Smooth muscle cell (in vitro differentiated cells): ENCODE measurements at regions not wholly inside any gene's neighbourhood (a gene's known extent, or its start where the extent isn't known, plus 50 kb on each side); places are given as distances from the start of the nearest gene placed in this dataset.

Experiments used
- DNase-seq: peaks from one replicate; lab custom pipeline; 2025; ENCODE audit not compliant: unreplicated experiment; lab: John Stamatoyannopoulos, UW
- H2AFZ ChIP-seq: fragments of 200-600 bp; sonication (generic); 2 replicates; pipeline ENCODE4 v1.6.0; 2016; ENCODE audit warnings: antibody characterized with exemption, low read depth, mild to moderate bottlenecking
- H3F3A ChIP-seq: fragments of 200-600 bp; sonication (generic); 2 replicates; pipeline ENCODE4 v1.6.0; 2017; ENCODE audit warnings: antibody characterized with exemption, low read depth
- H3K27ac ChIP-seq: fragments of 200-600 bp; sonication (generic); 2 replicates; pipeline ENCODE4 v1.5.1; 2016; ENCODE audit warnings: low read depth, mild to moderate bottlenecking
- H3K27me3 ChIP-seq: fragments of 200-600 bp; sonication (generic); 2 replicates; pipeline ENCODE4 v1.6.1; 2016; ENCODE audit warnings: low read depth, mild to moderate bottlenecking
- H3K36me3 ChIP-seq: fragments of 200-600 bp; sonication (generic); 2 replicates; pipeline ENCODE4 v1.5.1; 2016; ENCODE audit warnings: low read depth
- H3K4me1 ChIP-seq: fragments of 200-600 bp; sonication (generic); 2 replicates; pipeline ENCODE4 v1.5.1; 2016; ENCODE audit warnings: low read depth
- H3K4me2 ChIP-seq: fragments of 200-600 bp; sonication (generic); 2 replicates; pipeline ENCODE4 v1.6.0; 2016; ENCODE audit warnings: mild to moderate bottlenecking
- H3K4me3 ChIP-seq: fragments of 200-600 bp; sonication (generic); 2 replicates; pipeline ENCODE4 v1.5.1; 2016; ENCODE audit warnings: mild to moderate bottlenecking
- H3K79me2 ChIP-seq: fragments of 200-600 bp; sonication (generic); 2 replicates; pipeline ENCODE4 v1.6.0; 2016; ENCODE audit warnings: low read depth, mild to moderate bottlenecking
- H3K9ac ChIP-seq: fragments of 200-600 bp; sonication (generic); 2 replicates; pipeline ENCODE4 v1.6.0; 2016; ENCODE audit warnings: low read depth
- H3K9me3 ChIP-seq: fragments of 200-600 bp; sonication (generic); replicated peaks from 2 replicates; pipeline ENCODE4 v1.5.1; 2016; ENCODE audit warnings: low read depth
- H4K20me1 ChIP-seq: fragments of 200-600 bp; sonication (generic); 2 replicates; pipeline ENCODE4 v1.6.0; 2016; ENCODE audit warnings: low read depth
- WGBS: methylation state at CpG from one replicate; pipeline ENCODE4 v1.1.7; 2016; ENCODE audit warnings: low lambda C conversion rate; 5-methylcytosine and 5-hydroxymethylcytosine counted together
- TF ChIP-seq, protein P1 (sequence below): fragments of 200-600 bp; sonication (generic); IDR thresholded peaks from 2 replicates; pipeline ENCODE4 v1.5.1; 2017; ENCODE audit warnings: borderline replicate concordance, mild to moderate bottlenecking, antibody characterized with exemption; ENCODE audit not compliant: insufficient read depth, poor library complexity, severe bottlenecking

DNA sequence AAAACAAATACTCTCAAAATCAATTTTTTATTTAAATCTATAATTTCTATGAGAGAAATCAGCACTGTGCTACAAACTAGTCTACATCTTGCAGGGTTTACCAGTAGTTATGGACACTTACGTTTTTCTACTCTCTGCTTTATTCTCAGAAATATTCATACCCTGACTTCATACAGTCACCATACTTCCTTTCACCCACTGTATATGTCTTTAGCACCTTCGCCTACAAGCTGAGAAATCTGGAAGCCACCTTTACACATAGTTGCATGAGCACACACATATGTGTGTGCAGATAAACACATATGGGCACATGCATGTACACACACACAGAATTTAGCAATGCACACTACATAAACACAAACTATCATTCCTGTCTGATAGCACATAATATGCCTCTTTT lies 177.0 kb downstream of the ST8SIA4 start:
- H3F3A ChIP-seq = no peaks in the 10 kb centered on the region

DNA sequence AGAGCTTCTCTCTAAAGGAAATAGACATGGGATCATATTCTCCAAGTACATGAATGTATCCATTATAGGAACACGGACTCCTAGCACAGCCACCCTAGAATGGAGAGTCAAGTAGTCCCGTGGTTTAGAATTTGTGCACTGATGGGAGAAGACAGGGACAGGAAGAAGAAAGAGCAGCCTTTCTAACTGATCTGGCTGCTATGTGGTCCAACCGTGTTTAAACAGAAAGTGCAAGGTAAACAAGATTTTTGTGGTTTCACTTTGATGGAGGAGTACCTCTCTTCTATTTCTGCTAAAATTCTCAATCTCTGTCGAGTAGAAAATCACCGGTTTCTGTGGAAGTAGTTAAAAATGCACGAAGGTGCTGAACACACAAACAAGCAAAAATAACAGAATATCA lies 171.3 kb downstream of the ST8SIA4 start:
- Histone ChIP-seq H3K9me3 (no peaks in the 10 kb centered on the region), H3K79me2 (no peaks in the 10 kb centered on the region), H3K4me3 (no peak overlapping the region), H3K27me3 (no peaks in the 10 kb centered on the region), H3K9ac (no peak overlapping the region), H3K4me2 (no peak overlapping the region), H3K4me1 (no peaks in the 10 kb centered on the region), H3K36me3 (no peaks in the 10 kb centered on the region), H4K20me1 (no peaks in the 10 kb centered on the region), H2AFZ (peak overlapping the region; percentile 54), H3F3A (no peaks in the 10 kb centered on the region), H3K27ac (no peak overlapping the region)
- no peak for DNase-seq
- WGBS = 83% methylated on average over 6 of the region's 6 CpGs
- TF ChIP-seq, protein P1, sequence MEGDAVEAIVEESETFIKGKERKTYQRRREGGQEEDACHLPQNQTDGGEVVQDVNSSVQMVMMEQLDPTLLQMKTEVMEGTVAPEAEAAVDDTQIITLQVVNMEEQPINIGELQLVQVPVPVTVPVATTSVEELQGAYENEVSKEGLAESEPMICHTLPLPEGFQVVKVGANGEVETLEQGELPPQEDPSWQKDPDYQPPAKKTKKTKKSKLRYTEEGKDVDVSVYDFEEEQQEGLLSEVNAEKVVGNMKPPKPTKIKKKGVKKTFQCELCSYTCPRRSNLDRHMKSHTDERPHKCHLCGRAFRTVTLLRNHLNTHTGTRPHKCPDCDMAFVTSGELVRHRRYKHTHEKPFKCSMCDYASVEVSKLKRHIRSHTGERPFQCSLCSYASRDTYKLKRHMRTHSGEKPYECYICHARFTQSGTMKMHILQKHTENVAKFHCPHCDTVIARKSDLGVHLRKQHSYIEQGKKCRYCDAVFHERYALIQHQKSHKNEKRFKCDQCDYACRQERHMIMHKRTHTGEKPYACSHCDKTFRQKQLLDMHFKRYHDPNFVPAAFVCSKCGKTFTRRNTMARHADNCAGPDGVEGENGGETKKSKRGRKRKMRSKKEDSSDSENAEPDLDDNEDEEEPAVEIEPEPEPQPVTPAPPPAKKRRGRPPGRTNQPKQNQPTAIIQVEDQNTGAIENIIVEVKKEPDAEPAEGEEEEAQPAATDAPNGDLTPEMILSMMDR = no peak

More for the DNA sequence above, 177.0 kb downstream of the ST8SIA4 start:
- no peak overlapping the region for H3K27ac ChIP-seq
- H3K4me3 ChIP-seq = no peak overlapping the region
- TF ChIP-seq, protein P1 = no peak
- DNase-seq = no peak
- H3K9me3 ChIP-seq = no peaks in the 10 kb centered on the region
- 87% methylated on average over 2 of the region's 2 CpGs for WGBS
- H3K9ac ChIP-seq = no peak overlapping the region
- no peaks in the 10 kb centered on the region for H4K20me1 ChIP-seq
- H3K4me2 ChIP-seq = no peak overlapping the region
- H3K79me2 ChIP-seq = no peaks in the 10 kb centered on the region
- peaks cover 18% of the 10 kb centered on the region for H3K4me1 ChIP-seq
- no peaks in the 10 kb centered on the region for H3K36me3 ChIP-seq
- no peaks in the 10 kb centered on the region for H3K27me3 ChIP-seq
- peak overlapping the region; percentile 10 for H2AFZ ChIP-seq

DNA sequence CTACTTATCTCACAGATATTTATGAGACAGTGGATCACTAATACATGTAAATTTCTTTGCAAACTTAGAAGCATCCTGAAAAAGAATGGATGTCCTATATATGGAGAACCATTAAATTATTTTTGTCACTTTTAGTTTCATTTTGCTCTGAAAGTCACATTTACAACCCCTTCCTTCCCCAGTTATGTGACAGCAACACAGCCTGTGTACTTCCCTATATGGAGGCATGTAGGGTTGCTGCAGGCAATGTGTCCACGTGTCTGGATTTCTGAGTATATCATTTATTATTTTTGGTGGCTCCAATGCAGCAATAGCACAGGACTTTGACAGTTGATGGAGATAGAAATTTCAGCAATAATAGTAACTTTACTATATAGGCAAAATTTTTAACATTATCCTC lies 156.4 kb downstream of the ST8SIA4 start:
- Histone ChIP-seq H3K4me1 (no peaks in the 10 kb centered on the region), H3K36me3 (no peaks in the 10 kb centered on the region), H3K9ac (no peak overlapping the region), H3F3A (peaks cover 6% of the 10 kb centered on the region), H3K27me3 (no peaks in the 10 kb centered on the region), H3K79me2 (no peaks in the 10 kb centered on the region), H3K4me2 (no peak overlapping the region), H4K20me1 (no peaks in the 10 kb centered on the region), H3K9me3 (no peaks in the 10 kb centered on the region), H3K27ac (no peak overlapping the region), H2AFZ (peak overlapping the region; percentile 28), H3K4me3 (no peak overlapping the region)
- no peak for DNase-seq
- TF ChIP-seq, protein P1 = no peak
- WGBS = 66% methylated on average over 1 of the region's 1 CpG

DNA sequence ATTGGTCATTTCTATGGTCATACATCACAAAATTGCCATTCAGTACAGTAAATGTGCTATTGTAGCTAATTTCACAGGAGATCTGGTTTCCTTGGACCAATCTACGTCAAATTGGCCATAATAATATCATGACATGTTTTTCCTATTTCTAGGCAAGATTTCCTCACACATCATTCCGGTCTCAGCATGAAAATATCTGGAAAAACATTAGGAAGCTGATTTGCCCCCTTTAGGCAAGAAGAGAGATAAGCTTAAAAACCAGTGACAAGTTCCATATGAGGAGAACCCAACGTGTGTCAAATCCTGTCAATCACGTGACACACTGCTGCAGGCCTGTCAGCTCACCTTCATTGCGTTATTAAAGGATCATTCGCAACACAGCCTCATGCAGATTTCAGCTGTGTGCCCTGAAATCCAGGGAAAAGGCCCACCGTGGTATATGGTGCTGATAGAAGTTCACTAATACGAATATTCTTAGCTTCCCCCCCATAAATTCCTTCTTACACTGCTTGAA lies 153.3 kb downstream of the ST8SIA4 start:
- no peak for DNase-seq
- Histone ChIP-seq H3K4me2 (peak overlapping the region; percentile 28), H4K20me1 (no peaks in the 10 kb centered on the region), H3K79me2 (no peaks in the 10 kb centered on the region), H3K36me3 (no peaks in the 10 kb centered on the region), H3F3A (peaks cover 6% of the 10 kb centered on the region), H3K4me3 (no peak overlapping the region), H2AFZ (no peak overlapping the region), H3K9ac (no peak overlapping the region), H3K27ac (peak overlapping the region; percentile 48), H3K4me1 (no peaks in the 10 kb centered on the region), H3K27me3 (no peaks in the 10 kb centered on the region), H3K9me3 (no peaks in the 10 kb centered on the region)
- TF ChIP-seq, protein P1 = no peak
- WGBS = 77% methylated on average over 8 of the region's 8 CpGs
